Neural crest cell (in vitro differentiated cells): ENCODE measurements at regions not wholly inside any gene's neighbourhood (a gene's known extent, or its start where the extent isn't known, plus 50 kb on each side); places are given as distances from the start of the nearest gene placed in this dataset.
"Not testable (repeated sequence)": the region's sequence is repeated elsewhere in the genome, so short reads cannot be mapped to it uniquely, and the experiment has no call there.

Experiments
- DNase-seq: peaks from one replicate; pipeline ENCODE4 v3.0.0; 2021; ENCODE audit warnings: low read depth, mixed read lengths, low spot score
- H3K27ac Mint-ChIP-seq: one replicate; pipeline ENCODE4 v1.8.0; 2021; ENCODE audit warnings: mild to moderate bottlenecking, mixed read lengths; ENCODE audit not compliant: unreplicated experiment
- H3K27me3 Mint-ChIP-seq: 2 replicates; pipeline ENCODE4 v1.8.0; 2021; ENCODE audit warnings: low read depth, mild to moderate bottlenecking, mixed read lengths
- H3K36me3 Mint-ChIP-seq: 2 replicates; pipeline ENCODE4 v1.8.0; 2021; ENCODE audit warnings: low read depth, mild to moderate bottlenecking, mixed read lengths
- H3K4me1 Mint-ChIP-seq: 2 replicates; pipeline ENCODE4 v1.8.0; 2021; ENCODE audit warnings: mixed read lengths
- H3K4me3 Mint-ChIP-seq: one replicate; pipeline ENCODE4 v1.8.0; 2021; ENCODE audit warnings: mild to moderate bottlenecking, mixed read lengths
- H3K9me3 Mint-ChIP-seq: 2 replicates; pipeline ENCODE4 v1.8.0; 2021; ENCODE audit warnings: mixed read lengths
- CTCF ChIP-seq: fragments of 200-600 bp; sonication (generic); conservative IDR thresholded peaks from 2 replicates; pipeline ENCODE4 v1.5.0; 2021; ENCODE audit warnings: antibody characterized with exemption, mild to moderate bottlenecking

GRCh38 chr5:107012371-107012770 is 658.4 kb downstream of the EFNA5 start:
- Mint-ChIP-seq H3K27me3 (no peaks in the 10 kb centered on the region), H3K4me3 (no peak overlapping the region), H3K36me3 (no peaks in the 10 kb centered on the region), H3K9me3 (no peaks in the 10 kb centered on the region), H3K4me1 (no peaks in the 10 kb centered on the region), H3K27ac (no peak overlapping the region)
- no peak for DNase-seq
- TF ChIP-seq CTCF, result no peak

DNA sequence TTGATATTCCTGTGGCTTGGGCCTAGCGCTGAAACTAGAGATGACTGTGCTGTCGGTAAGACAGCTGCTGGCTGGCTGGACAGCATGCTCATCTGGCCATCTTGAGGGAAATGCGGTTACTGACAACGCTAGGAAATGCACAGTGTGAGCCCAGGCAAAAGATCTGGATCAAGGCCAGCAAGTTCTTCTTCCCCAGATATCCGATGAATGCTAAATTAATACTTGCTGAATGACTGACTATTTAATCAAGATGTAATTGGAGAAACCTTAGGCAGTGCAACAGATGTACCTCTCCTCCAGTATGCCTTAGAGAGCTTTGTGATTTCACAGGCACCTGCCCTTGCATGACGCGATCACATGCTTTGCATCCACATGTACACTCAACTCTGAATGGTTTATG is 659.1 kb downstream of the EFNA5 start:
- no peaks in the 10 kb centered on the region for H3K27me3 Mint-ChIP-seq
- no peaks in the 10 kb centered on the region for H3K36me3 Mint-ChIP-seq
- DNase-seq, result no peak
- H3K9me3 Mint-ChIP-seq, result no peaks in the 10 kb centered on the region
- H3K27ac Mint-ChIP-seq, result no peak overlapping the region
- H3K4me3 Mint-ChIP-seq, result no peak overlapping the region
- no peak for TF ChIP-seq CTCF
- H3K4me1 Mint-ChIP-seq, result no peaks in the 10 kb centered on the region

DNA sequence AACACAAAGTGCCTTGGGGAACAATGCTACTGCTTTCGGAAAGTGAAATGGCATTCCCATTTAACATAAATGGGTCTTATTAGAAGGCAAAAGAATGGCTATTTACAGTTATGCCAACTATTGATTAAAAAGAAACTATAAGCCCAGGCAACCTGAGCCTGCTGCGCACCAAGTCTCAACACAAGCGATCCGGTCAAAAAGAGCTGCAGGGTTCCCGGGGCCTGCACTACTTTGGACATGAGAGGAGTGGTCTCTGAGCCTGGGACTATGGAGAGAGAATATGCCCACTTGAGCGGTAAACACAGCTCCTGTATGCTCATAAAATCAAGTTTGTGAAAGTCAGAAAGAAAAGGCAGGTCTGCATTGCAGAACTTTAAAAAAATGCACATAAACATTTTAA is 660.7 kb downstream of the EFNA5 start:
- TF ChIP-seq CTCF, result no peak
- Mint-ChIP-seq H3K36me3 (no peaks in the 10 kb centered on the region), H3K9me3 (no peaks in the 10 kb centered on the region), H3K27me3 (no peaks in the 10 kb centered on the region), H3K27ac (no peak overlapping the region), H3K4me3 (no peak overlapping the region), H3K4me1 (no peaks in the 10 kb centered on the region)
- no peak for DNase-seq

DNA sequence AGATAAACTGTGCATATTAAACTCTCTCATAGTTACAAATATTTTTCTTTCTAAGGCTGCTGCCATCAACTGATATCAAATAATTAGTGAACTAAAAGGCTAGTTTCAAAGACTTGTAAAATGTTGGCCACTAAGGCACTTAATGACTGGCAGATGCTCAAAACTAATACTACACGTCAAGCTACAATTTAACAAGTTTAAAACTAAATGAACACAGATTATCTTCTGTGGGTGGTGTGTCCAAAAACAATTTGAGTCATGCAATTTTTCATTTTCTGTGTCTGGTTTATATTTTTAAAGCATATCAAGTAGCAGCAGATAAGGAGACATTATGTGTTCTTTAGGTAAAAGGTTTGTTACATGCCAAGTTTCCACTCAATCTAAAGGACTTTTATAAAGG is 665.1 kb downstream of the EFNA5 start:
- DNase-seq, result no peak
- Mint-ChIP-seq H3K4me3 (no peak overlapping the region), H3K4me1 (no peaks in the 10 kb centered on the region), H3K9me3 (no peaks in the 10 kb centered on the region), H3K27me3 (no peaks in the 10 kb centered on the region), H3K27ac (no peak overlapping the region), H3K36me3 (no peaks in the 10 kb centered on the region)
- TF ChIP-seq CTCF, result no peak

GRCh38 chr5:107005161-107005560 is 665.6 kb downstream of the EFNA5 start:
- Mint-ChIP-seq H3K9me3 (no peaks in the 10 kb centered on the region), H3K4me3 (no peak overlapping the region), H3K27ac (no peak overlapping the region), H3K27me3 (no peaks in the 10 kb centered on the region), H3K36me3 (no peaks in the 10 kb centered on the region), H3K4me1 (no peaks in the 10 kb centered on the region)
- TF ChIP-seq CTCF, result no peak
- no peak for DNase-seq

DNA sequence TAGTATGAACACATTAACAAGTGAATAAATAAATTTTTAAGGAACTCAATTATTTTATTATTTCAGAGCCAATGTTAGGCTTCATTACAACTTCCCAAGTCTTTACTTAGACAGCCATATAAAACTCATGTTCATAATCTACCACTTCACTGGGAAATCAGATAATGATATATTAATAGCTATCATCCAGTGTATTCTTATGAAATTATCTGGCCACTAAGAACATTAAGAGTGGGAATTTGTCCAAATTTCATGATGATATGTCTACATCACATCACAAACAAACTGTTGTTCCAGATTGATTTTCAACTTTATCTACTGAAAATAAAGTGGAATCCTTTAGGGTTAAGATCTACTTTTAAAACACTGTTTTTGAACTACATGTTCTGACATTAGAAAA is 668.6 kb downstream of the EFNA5 start:
- Mint-ChIP-seq H3K9me3 (peaks cover 11% of the 10 kb centered on the region), H3K27ac (no peak overlapping the region), H3K36me3 (peaks cover 18% of the 10 kb centered on the region), H3K4me1 (no peaks in the 10 kb centered on the region), H3K4me3 (no peak overlapping the region), H3K27me3 (no peaks in the 10 kb centered on the region)
- TF ChIP-seq CTCF, result no peak
- DNase-seq, result no peak

- DNase-seq, H3K4me3 Mint-ChIP-seq, H3K27ac Mint-ChIP-seq, H3K4me1 Mint-ChIP-seq, H3K27me3 Mint-ChIP-seq: not testable (repeated sequence)
- Mint-ChIP-seq H3K36me3 (peaks cover 21% of the 10 kb centered on the region), H3K9me3 (peaks cover 17% of the 10 kb centered on the region)
Measured at GRCh38 chr5:106999506-106999905, 671.2 kb downstream of the EFNA5 start.
